ENCODE measurements at regions not wholly inside any gene's neighbourhood (a gene's known extent, or its start where the extent isn't known, plus 50 kb on each side); places are given as distances from the start of the nearest gene placed in this dataset.

GRCh38 chr15:26477044-26477443, 295.8 kb downstream of the GABRB3 start:
- no peak for DNase-seq

- DNase-seq: no peak
Measured at GRCh38 chr15:26475554-26475953, 297.3 kb downstream of the GABRB3 start.

DNA sequence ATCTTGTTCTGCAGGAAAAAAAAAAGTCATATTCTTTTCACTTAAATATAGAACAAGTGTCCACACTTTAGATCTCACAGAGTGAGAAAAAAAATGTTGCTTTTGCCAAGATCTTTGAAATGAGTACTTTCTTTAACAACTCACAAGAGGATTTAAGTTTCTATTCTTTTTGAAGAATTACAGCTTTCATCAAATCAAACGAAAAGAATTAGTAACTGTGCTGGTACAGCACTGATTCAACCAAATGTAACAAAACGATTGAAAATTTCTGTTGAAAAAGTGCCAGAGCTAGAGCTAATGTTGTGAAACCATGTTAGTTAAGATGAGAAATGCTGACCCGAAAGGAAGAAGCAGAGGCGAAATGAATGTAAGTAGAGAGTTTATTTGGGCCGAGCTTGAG, 300.2 kb downstream of the GABRB3 start:
- no peak for DNase-seq

- no peak for DNase-seq
Measured at GRCh38 chr15:26461847-26462608, 310.8 kb downstream of the GABRB3 start.

DNA sequence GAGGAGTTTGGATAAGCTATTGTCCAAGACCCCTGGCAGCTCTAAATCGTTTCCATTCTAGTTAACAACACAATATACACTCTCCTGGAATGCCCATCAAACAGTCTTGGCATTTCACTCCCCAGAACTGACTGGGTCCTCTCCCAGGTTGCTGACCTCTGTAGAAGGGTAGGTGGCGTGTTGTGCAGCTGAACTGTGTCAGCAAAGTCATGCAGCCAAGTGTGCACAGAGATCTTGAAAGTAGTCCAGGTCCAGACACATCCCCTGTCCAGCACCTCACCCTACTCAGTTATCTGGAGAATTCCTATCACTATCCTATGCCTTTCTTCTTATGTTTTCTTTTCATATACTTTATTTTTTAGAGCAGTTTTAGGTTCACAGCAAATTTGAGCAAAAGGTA, 312.7 kb downstream of the GABRB3 start:
- no peak for DNase-seq

- DNase-seq: no peak
Measured at GRCh38 chr15:26455828-26456227, 317.0 kb downstream of the GABRB3 start.

- DNase-seq: no peak
Measured at GRCh38 chr15:26453914-26454313, 319.0 kb downstream of the GABRB3 start.

DNA sequence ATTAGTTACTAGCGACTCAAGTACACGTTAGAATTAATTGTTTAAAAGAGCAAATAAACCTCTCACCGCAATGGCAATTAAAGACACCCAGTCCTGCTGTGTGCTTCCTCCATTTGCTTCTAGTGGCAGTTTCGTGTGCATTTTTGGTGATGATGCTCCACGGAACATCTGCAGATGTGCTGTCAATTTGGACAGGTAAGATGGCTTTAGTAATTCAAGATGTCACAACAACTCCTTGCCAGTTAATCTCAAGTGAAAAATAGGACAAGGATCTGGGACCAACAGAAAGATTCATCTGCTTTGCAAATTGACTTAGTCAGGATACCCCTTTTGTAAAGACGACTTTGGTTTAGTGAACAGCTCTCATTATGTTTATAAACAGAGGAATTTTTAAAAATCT, 320.9 kb downstream of the GABRB3 start:
- no peak for DNase-seq

DNA sequence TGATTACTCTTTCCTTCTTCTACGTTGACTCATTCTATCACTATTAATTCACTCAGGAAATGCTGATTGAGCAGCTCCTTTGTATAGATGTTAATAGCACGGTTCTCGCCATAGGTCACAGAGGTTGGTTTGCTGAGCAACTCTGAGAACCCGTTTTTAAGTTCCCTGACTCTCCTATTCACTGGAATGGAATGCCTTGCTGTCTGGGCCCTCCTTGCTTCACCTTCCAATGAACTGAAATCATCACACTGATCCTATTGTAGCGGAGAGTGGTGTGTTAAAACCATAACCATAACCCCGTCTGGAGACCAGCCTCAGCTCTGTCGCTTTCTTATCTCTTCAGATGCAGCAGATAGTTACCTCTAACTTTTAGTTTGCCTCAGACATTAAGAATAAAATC, 323.6 kb downstream of the GABRB3 start:
- no peak for DNase-seq

DNA sequence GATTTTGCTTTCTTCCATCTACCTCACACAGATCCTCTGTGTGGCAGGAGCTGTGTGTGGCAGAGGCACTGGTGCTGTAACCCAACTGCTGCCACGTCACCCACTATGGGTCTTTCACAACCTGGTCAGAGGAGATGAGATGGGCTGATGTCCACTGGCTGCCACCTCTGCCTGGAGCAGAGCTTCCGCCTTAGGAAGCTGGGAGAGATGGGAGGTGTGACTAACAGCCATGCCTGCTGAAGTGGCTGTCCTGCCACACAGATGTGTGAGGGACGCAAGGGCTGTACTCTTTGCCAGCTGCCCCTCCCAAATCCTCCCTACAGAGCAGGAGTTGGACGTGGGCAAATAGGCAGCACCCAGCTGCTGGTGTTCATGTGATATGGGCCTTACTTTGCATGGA, 329.5 kb downstream of the GABRB3 start:
- no peak for DNase-seq

GRCh38 chr15:26442680-26443079, 330.2 kb downstream of the GABRB3 start:
- no peak for DNase-seq

GRCh38 chr15:26439681-26440080, 333.2 kb downstream of the GABRB3 start:
- DNase-seq: no peak

- DNase-seq: no peak
Measured at GRCh38 chr15:26438718-26439117, 334.1 kb downstream of the GABRB3 start.

- DNase-seq: no peak
Measured at GRCh38 chr15:26438316-26438715, 334.6 kb downstream of the GABRB3 start.

DNA sequence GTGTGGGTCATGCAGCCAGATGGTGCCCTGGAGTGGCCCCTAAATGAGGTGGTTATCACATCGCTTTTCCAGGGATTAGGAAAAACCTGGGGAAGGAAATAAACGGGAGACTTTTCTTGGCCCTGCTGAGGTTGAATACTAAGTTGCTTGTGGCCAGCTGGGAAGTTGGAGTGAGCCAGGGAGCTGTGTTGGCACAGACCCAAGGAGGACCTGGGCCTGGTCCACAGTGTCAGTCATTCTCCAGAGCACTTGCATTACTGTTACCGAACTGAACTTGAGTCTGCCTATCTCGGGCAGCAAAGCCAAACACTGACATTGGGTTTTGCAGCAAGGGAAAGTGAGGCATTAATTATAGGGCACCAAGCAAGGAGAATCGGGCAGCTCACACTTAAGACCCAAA, 339.0 kb downstream of the GABRB3 start:
- DNase-seq: no peak

- DNase-seq: no peak
Measured at GRCh38 chr15:26433060-26433459, 339.8 kb downstream of the GABRB3 start.

- no peak for DNase-seq
Measured at GRCh38 chr15:26421065-26421464, 351.8 kb downstream of the GABRB3 start.

GRCh38 chr15:26395624-26396023, 377.2 kb downstream of the GABRB3 start:
- no peak for DNase-seq

GRCh38 chr15:26394801-26395200, 378.1 kb downstream of the GABRB3 start:
- DNase-seq: no peak

DNA sequence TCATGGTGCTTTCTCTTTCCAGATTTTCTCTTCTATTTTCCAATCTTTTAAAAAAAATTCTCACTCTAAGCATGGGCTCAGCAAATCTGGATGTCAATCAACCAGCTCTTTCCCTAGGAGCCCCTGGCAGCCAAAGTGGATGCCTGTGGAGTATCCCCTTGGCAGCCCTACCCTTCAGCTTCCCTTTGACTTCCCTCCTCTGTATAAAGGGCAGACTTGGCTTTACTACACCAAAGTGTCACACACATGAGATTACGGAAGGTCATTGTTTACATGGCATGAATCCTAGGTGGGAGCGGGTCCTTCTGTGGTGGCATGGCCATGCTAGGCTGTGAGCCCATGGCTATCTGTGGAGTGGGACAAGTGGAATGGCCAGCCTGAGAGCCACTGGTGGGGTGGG, 379.9 kb downstream of the GABRB3 start:
- no peak for DNase-seq

DNA sequence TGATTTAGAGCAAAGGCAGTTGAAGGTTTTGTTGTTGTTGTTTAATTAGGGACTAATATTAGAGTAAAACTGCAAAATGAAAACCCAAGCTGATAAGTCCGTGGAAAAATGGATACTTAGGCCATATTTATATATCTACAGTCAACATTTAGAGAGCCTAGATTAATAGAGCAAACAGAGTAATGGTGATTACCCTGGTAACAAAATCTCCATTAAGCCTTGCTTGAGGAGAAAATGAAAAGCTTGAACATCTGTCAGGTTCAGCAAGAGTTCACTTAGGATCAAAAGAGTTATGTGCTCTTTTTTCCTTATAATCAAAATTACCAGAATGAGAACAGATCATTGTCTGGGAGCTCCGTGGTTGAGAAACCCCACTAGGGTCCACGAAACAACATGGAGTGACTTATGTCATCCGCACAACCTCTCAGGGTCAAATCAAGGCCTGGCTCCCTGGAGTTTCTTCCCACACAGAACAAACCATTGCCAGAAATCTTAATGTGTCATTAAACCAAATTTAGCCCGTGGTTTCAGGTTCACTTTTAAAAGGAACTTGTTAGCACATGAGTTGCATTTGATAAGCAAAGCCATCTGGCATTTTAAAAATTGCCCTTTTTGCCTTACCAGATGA, 381.2 kb downstream of the GABRB3 start:
- DNase-seq: no peak

- DNase-seq: no peak
Measured at GRCh38 chr15:26382444-26383072, 390.3 kb downstream of the GABRB3 start.

DNA sequence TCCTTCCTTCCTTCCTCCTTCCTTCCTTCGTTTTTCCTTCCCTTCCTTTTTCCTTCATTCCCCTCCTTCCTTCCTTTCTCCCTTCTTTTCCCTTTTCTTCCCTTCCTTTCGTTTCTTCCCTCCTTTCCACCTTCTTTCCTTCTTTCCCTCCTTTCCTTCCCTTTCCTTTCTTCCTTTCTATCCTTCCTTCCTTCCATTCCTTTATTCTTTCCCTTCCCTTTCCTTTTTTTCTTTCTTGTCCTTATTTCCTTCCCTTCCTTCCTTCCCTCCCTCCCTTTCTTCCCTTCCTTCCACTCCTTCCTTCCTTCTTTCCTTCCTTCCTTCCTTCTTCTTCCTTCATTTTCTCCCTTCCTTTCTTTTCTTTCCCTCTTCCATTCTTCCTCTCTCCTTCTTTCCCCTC, 394.6 kb downstream of the GABRB3 start:
- DNase-seq: no peak

GRCh38 chr15:26376243-26376642, 396.6 kb downstream of the GABRB3 start:
- no peak for DNase-seq

Data from activated CD8-positive, alpha-beta memory T cell treated with anti-CD3 and anti-CD28 coated beads, Interleukin-2, amount 50 U/mL, for 4 hours (primary cell).